ENCODE measurements at regions not wholly inside any gene's neighbourhood (a gene's known extent, or its start where the extent isn't known, plus 50 kb on each side); places are given as distances from the start of the nearest gene placed in this dataset.

DNA sequence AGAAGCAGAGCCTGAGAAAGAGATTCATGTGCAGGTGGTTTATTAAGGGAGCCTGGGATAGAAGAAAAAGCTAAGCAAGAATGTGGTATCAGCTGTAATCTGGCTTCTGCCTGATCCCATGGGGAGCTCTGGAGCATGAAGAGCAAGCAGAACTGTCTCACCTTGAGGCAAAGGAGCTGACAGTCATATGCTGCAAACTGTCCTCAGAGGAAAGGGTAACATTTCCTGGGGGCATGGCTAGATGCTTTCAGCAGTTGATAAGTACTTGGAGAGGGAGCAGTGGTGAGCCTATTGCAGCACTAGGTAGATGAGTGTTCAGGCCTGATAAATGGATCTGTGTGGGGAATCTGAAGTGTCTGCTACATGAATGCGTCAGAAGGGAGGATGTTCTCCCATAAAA lies 621.5 kb upstream of the BTBD3 start:
- Mint-ChIP-seq H3K27ac (ENCODE audit: unreplicated experiment) (no peak overlapping the region), H3K36me3 (ENCODE audit: low read depth, unreplicated experiment) (no peaks in the 10 kb centered on the region), H3K4me3 (ENCODE audit: unreplicated experiment) (no peak overlapping the region), H3K9me3 (ENCODE audit: unreplicated experiment) (no peaks in the 10 kb centered on the region), H3K4me1 (ENCODE audit: low read depth, unreplicated experiment) (peaks cover 4% of the 10 kb centered on the region), H3K27me3 (ENCODE audit: low read depth, unreplicated experiment) (no peaks in the 10 kb centered on the region)
- H3K4me2 ChIP-seq (ENCODE audit: low read length): no peak overlapping the region
- no peak overlapping the region for H3K27ac ChIP-seq (ENCODE audit: low read depth, low read length)
- H3K36me3 ChIP-seq (ENCODE audit: insufficient read depth, low read length): no peaks in the 10 kb centered on the region
- H3K79me2 ChIP-seq (ENCODE audit: insufficient read depth, low read length): no peaks in the 10 kb centered on the region
- no peak overlapping the region for H2AFZ ChIP-seq (ENCODE audit: low read depth, low read length)
- H3K9me3 ChIP-seq (ENCODE audit: insufficient read depth, low read depth, low read length): no peaks in the 10 kb centered on the region
- no peak overlapping the region for H3K9ac ChIP-seq (ENCODE audit: low read length)
- no peak for FAIRE-seq
- H3K4me3 ChIP-seq (ENCODE audit: insufficient read depth, low read depth, low read length): no peak overlapping the region
- DNase-seq (ENCODE audit: low read depth): no peak
- no peaks in the 10 kb centered on the region for H4K20me1 ChIP-seq (ENCODE audit: insufficient read depth, low read length)
- no peaks in the 10 kb centered on the region for H3K27me3 ChIP-seq (ENCODE audit: insufficient read depth, low read length)
- no peak for TF ChIP-seq EZH2 (IDR thresholded peaks at IDR 0.05; ENCODE audit: insufficient read depth, low read length)
- TF ChIP-seq, protein P1, sequence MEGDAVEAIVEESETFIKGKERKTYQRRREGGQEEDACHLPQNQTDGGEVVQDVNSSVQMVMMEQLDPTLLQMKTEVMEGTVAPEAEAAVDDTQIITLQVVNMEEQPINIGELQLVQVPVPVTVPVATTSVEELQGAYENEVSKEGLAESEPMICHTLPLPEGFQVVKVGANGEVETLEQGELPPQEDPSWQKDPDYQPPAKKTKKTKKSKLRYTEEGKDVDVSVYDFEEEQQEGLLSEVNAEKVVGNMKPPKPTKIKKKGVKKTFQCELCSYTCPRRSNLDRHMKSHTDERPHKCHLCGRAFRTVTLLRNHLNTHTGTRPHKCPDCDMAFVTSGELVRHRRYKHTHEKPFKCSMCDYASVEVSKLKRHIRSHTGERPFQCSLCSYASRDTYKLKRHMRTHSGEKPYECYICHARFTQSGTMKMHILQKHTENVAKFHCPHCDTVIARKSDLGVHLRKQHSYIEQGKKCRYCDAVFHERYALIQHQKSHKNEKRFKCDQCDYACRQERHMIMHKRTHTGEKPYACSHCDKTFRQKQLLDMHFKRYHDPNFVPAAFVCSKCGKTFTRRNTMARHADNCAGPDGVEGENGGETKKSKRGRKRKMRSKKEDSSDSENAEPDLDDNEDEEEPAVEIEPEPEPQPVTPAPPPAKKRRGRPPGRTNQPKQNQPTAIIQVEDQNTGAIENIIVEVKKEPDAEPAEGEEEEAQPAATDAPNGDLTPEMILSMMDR (IDR thresholded peaks at IDR 0.05; ENCODE audit: insufficient read depth, low read depth, low read length): no peak
- no peaks in the 10 kb centered on the region for H3K4me1 ChIP-seq (ENCODE audit: insufficient read depth, low read length)

DNA sequence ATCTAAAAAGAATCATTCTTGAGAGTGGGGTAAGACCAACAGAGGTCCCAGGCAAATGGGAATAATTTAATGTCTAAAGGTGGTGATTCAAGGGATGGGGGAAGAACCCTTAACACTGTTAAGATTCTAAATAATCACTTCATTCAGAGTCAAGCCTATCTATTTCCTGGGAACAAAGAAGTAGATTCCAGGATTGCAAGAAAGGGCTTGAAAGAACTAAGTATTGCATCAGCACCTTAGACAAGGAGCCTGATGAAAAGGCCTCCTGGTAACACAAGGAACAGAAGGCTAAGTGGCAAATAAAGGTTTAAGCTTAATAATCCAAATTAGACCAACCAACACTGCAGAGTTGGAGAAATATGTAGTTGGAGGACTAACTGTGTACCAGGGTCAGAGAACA lies 620.7 kb upstream of the BTBD3 start:
- FAIRE-seq (no peak), DNase-seq (ENCODE audit: low read depth) (no peak)
- Histone ChIP-seq H3K79me2 (ENCODE audit: insufficient read depth, low read length) (no peaks in the 10 kb centered on the region), H4K20me1 (ENCODE audit: insufficient read depth, low read length) (no peaks in the 10 kb centered on the region), H3K36me3 (ENCODE audit: insufficient read depth, low read length) (no peaks in the 10 kb centered on the region), H3K9ac (ENCODE audit: low read length) (no peak overlapping the region), H3K4me2 (ENCODE audit: low read length) (no peak overlapping the region), H3K4me3 (ENCODE audit: insufficient read depth, low read depth, low read length) (no peak overlapping the region), H3K9me3 (ENCODE audit: insufficient read depth, low read depth, low read length) (no peaks in the 10 kb centered on the region), H2AFZ (ENCODE audit: low read depth, low read length) (no peak overlapping the region), H3K4me1 (ENCODE audit: insufficient read depth, low read length) (no peaks in the 10 kb centered on the region), H3K27ac (ENCODE audit: low read depth, low read length) (no peak overlapping the region), H3K27me3 (ENCODE audit: insufficient read depth, low read length) (no peaks in the 10 kb centered on the region)
- Mint-ChIP-seq H3K4me1 (ENCODE audit: low read depth, unreplicated experiment) (peaks cover 4% of the 10 kb centered on the region), H3K27me3 (ENCODE audit: low read depth, unreplicated experiment) (no peaks in the 10 kb centered on the region), H3K27ac (ENCODE audit: unreplicated experiment) (peak overlapping the region; percentile 82), H3K36me3 (ENCODE audit: low read depth, unreplicated experiment) (no peaks in the 10 kb centered on the region), H3K9me3 (ENCODE audit: unreplicated experiment) (no peaks in the 10 kb centered on the region), H3K4me3 (ENCODE audit: unreplicated experiment) (no peak overlapping the region)
- TF ChIP-seq, protein P1 (IDR thresholded peaks at IDR 0.05; ENCODE audit: insufficient read depth, low read depth, low read length): no peak
- no peak for TF ChIP-seq EZH2 (IDR thresholded peaks at IDR 0.05; ENCODE audit: insufficient read depth, low read length)

DNA sequence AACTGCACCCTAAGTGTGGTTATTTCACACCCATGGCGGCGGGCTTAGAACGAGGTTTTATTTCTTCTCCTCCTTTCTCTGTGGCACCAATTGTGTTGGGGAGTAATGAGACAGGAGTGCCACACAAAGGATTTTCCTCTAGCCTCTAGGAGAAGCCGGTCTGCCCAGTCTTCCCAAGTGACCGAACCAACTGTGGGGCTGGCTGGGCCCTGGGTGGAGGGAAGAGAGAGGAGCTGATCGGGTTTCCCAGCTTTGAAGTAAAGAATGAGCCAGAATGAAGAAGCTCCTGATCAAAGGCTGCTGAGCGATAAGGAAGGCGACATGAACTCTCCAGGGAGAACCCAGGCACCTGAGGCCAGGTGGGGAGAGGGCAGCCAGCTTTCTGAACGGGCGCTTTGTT lies 616.0 kb upstream of the BTBD3 start:
- no peak overlapping the region for H3K27ac Mint-ChIP-seq (ENCODE audit: unreplicated experiment)
- Histone ChIP-seq H2AFZ (ENCODE audit: low read depth, low read length) (no peak overlapping the region), H3K27ac (ENCODE audit: low read depth, low read length) (no peak overlapping the region), H3K9ac (ENCODE audit: low read length) (no peak overlapping the region), H3K4me2 (ENCODE audit: low read length) (no peak overlapping the region), H3K79me2 (ENCODE audit: insufficient read depth, low read length) (no peaks in the 10 kb centered on the region), H3K9me3 (ENCODE audit: insufficient read depth, low read depth, low read length) (no peaks in the 10 kb centered on the region), H4K20me1 (ENCODE audit: insufficient read depth, low read length) (no peaks in the 10 kb centered on the region), H3K4me1 (ENCODE audit: insufficient read depth, low read length) (peaks cover 4% of the 10 kb centered on the region), H3K36me3 (ENCODE audit: insufficient read depth, low read length) (no peaks in the 10 kb centered on the region), H3K4me3 (ENCODE audit: insufficient read depth, low read depth, low read length) (no peak overlapping the region), H3K27me3 (ENCODE audit: insufficient read depth, low read length) (no peaks in the 10 kb centered on the region)
- FAIRE-seq (no peak), DNase-seq (ENCODE audit: low read depth) (no peak)
- peaks cover 8% of the 10 kb centered on the region for H3K4me1 Mint-ChIP-seq (ENCODE audit: low read depth, unreplicated experiment)
- H3K36me3 Mint-ChIP-seq (ENCODE audit: low read depth, unreplicated experiment): no peaks in the 10 kb centered on the region
- no peaks in the 10 kb centered on the region for H3K27me3 Mint-ChIP-seq (ENCODE audit: low read depth, unreplicated experiment)
- no peak overlapping the region for H3K4me3 Mint-ChIP-seq (ENCODE audit: unreplicated experiment)
- H3K9me3 Mint-ChIP-seq (ENCODE audit: unreplicated experiment): no peaks in the 10 kb centered on the region
- TF ChIP-seq EZH2 (IDR thresholded peaks at IDR 0.05; ENCODE audit: insufficient read depth, low read length): no peak
- TF ChIP-seq, protein P1 (IDR thresholded peaks at IDR 0.05; ENCODE audit: insufficient read depth, low read depth, low read length): no peak
